Activated CD4-positive, alpha-beta T cell treated with anti-CD3 and anti-CD28 coated beads, Interleukin-2, Interleukin-6, amounts not matched to agents 100 ng/mL and 50 ng/mL, durations not matched to agents 16 hours and 8 hours (primary cell): ENCODE measurements at regions not wholly inside any gene's neighbourhood (a gene's known extent, or its start where the extent isn't known, plus 50 kb on each side); places are given as distances from the start of the nearest gene placed in this dataset.
A peak's percentile ranks its signal among the peaks of the same experiment; 100 is the strongest.

Experiments used
- DNase-seq: peaks from one replicate; pipeline ENCODE4 v3.0.0-alpha.2; 2020

- no peak for DNase-seq
Measured at GRCh38 chr6:169936355-169936975, 185.0 kb downstream of the ERMARD start.

- DNase-seq = no peak
Measured at GRCh38 chr6:169935861-169936260, 184.4 kb downstream of the ERMARD start.

GRCh38 chr6:169935348-169935718, 183.9 kb downstream of the ERMARD start:
- no peak for DNase-seq

- DNase-seq = no peak
Measured at GRCh38 chr6:169934699-169935347, 183.4 kb downstream of the ERMARD start.

- DNase-seq = no peak
Measured at GRCh38 chr6:169933839-169934698, 182.6 kb downstream of the ERMARD start.

- no peak for DNase-seq
Measured at GRCh38 chr6:169933251-169933821, 181.9 kb downstream of the ERMARD start.

DNA sequence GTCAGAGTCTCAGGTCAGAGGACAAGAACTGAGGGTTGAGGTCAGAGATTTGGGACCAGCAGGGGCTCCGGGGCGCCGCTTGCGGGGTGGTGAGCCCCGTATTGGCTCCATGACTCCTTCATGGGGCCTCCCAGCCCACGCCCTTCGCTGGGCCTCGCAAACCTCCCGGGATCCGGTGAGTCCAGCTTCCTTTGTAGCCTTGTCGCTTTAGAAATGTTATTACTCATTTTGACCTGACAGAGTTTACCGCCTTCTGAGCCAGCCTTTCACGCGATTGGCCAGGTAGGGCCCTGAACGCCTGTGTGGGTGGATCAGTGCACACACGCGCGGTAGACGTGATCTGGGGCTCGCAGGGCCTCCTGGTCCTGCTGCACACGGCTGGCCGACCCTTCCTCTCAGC, 181.1 kb downstream of the ERMARD start:
- DNase-seq = no peak

GRCh38 chr6:169931261-169931660, 179.8 kb downstream of the ERMARD start:
- no peak for DNase-seq

DNA sequence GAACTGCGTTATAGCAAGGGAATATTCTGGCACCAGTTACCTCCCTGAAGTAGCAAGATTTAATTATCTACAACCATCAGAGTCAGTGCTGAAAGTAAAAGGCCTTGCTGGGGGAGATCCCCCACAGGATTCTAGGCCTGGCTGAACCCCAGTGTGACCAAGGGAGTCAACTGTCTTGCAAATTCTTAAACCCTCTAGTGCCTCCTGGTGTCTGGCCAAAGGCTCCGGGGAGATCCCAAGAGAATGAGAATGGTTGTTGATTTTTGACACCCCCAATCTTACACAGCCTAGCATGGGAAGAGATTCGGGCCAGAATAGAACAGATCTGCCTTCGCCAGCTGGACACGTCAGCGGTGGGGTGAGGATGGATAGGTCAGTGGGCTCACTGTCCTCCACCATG, 179.4 kb downstream of the ERMARD start:
- DNase-seq = no peak

- no peak for DNase-seq
Measured at GRCh38 chr6:169927711-169928110, 176.3 kb downstream of the ERMARD start.

- no peak for DNase-seq
Measured at GRCh38 chr6:169926617-169927417, 175.4 kb downstream of the ERMARD start.

GRCh38 chr6:169923468-169924464, 172.3 kb downstream of the ERMARD start:
- DNase-seq = no peak

- DNase-seq = peak; percentile 69
Measured at GRCh38 chr6:169921853-169922824, 170.7 kb downstream of the ERMARD start.

DNA sequence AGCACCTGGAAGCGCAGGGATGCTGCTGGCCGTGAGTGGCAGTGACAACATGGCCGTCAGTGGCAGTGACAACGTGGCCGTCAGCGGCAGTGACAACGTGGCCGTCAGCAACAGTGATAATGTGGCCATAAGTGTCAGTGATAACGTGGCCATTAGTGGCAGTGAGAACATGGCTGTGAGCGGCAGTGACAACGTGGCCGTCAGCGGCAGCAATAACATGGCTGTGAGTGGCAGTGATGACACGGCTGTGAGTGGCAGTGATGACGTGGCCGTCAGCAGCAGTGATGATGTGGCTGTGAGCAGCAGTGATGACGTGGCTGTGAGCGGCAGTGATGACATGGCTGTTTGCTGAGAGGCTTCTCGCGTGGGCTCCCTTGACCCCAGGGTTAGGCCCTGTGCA, 169.8 kb downstream of the ERMARD start:
- no peak for DNase-seq

DNA sequence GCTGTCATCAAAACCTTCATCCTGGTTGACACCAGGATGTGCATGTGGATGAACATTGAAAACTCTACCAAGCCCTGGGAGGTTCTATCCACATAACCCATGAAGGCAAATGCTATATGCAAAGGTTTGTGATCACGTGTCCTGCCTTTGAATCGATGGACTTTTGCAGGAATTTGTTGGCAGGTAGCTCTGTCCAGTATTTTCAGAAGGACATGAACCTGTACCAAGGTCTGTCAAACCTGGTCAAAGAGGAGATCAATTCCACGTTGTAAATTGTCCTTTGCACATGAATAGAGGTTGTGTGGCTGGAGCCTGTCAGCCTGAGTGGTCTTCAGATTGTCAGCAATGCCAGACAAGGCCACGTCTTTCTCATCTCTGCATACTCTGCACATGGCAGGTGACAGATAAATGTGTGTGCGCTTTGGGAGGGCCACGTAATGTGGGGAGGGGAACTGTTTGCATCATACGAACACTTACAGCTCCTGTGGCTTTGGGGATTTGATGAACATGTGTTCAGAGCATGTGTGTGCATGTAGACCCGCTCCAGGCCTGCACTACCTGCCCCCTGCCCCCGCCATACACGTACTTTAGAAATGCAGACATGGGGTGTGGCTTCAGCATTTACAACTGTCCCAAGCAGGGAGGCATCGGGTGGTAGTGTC, 169.1 kb downstream of the ERMARD start:
- no peak for DNase-seq

DNA sequence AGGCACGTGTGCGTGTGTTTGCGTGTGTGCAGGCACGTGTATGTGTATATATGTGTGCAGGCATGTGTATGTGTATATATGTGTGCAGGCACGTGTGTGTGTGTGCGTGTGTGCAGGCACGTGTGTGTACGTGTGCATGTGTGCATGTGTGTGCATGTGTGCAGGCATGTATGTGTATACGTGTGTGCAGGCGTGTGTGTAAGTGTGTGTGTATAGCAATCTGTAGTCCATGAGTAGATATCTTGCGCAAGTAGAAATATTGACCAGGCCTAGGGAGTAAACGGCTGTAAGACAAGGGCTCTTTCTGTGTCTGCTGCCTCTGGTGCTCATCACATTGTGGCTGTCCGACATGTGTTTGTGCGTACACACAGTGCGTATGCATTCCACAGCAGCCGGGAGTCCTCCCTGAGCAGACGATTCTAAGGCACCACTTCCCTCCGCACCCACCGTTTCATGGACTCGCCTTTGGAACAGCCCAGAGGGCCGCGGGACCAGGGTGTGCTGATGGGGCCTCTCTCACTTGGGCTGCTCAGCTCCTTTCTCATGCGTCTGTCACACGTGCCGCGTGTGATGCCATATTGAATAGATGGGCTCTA, 167.6 kb downstream of the ERMARD start:
- DNase-seq = no peak

GRCh38 chr6:169918239-169918953, 167.0 kb downstream of the ERMARD start:
- no peak for DNase-seq

- no peak for DNase-seq
Measured at GRCh38 chr6:169917153-169917552, 165.7 kb downstream of the ERMARD start.
